HAP-1 (cell line): ENCODE measurements at regions not wholly inside any gene's neighbourhood (a gene's known extent, or its start where the extent isn't known, plus 50 kb on each side); places are given as distances from the start of the nearest gene placed in this dataset.

Source experiments
- DNase-seq, 2 experiments: peaks; one replicate each; pipeline ENCODE4 v3.0.0-alpha.2; 2016 to 2020; ENCODE audit warnings: low spot score in 2 of 2
- H3K27me3 ChIP-seq: fragments of 250-450 bp; sonication (Bioruptor Pico); 2 replicates; pipeline ENCODE4 v1.5.1; 2020; ENCODE audit warnings: low read depth, mild to moderate bottlenecking, moderate library complexity
- H3K36me3 ChIP-seq: fragments of 250-450 bp; sonication (Bioruptor Pico); replicated peaks from 2 replicates; pipeline ENCODE4 v1.5.1; 2020; ENCODE audit warnings: mild to moderate bottlenecking
- H3K4me1 ChIP-seq: fragments of 250-450 bp; sonication (Bioruptor Pico); 2 replicates; pipeline ENCODE4 v1.5.1; 2020; ENCODE audit warnings: mild to moderate bottlenecking
- H3K4me3 ChIP-seq: fragments of 250-450 bp; sonication (Bioruptor Pico); 2 replicates; pipeline ENCODE4 v1.5.1; 2020; ENCODE audit warnings: mild to moderate bottlenecking, moderate library complexity
- H3K9me3 ChIP-seq: fragments of 250-450 bp; sonication (Bioruptor Pico); 2 replicates; pipeline ENCODE4 v1.5.1; 2020; ENCODE audit warnings: mild to moderate bottlenecking, moderate library complexity
- in situ Hi-C: fragments of 300-500 bp; cut with MboI; formaldehyde crosslinking; loops from 3 replicates; pipeline ENCODE4 v1.14.3; 2020; ENCODE audit warnings: low sequenced_read_pairs, inconsistent platforms, mixed read lengths

DNA sequence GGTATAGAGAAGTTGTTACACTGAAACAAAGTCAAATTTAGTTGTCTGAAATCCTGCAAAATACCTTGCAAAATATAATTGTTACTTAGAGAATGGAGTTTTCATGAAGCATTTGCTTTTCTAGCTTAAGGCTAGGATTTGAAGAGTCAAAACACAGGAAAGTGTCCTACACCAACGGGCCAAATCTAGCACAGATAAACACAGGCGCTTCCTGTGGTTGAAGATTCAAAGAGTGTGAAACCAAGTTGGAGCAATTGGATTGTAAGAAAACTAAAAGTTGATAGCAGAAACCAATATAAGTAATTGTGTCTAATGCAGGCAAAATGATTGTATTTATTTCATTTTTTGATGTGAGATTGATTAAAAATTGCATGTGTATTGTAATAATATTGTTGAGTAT lies 2002.5 kb upstream of the TENM3 start:
- Histone ChIP-seq H3K36me3 (no peaks in the 10 kb centered on the region), H3K9me3 (no peaks in the 10 kb centered on the region), H3K4me3 (no peak overlapping the region), H3K4me1 (no peaks in the 10 kb centered on the region), H3K27me3 (no peaks in the 10 kb centered on the region)
- in situ Hi-C loops, result no loop called here
- no peak for DNase-seq

- DNase-seq, result no peak
- Histone ChIP-seq H3K27me3 (no peaks in the 10 kb centered on the region), H3K4me1 (no peaks in the 10 kb centered on the region), H3K9me3 (no peaks in the 10 kb centered on the region), H3K36me3 (no peaks in the 10 kb centered on the region), H3K4me3 (no peak overlapping the region)
- in situ Hi-C loops, result no loop called here
Observed at GRCh38 chr4:180253419-180253818, 1989.8 kb upstream of the TENM3 start.

- no peaks in the 10 kb centered on the region for H3K4me1 ChIP-seq
- H3K36me3 ChIP-seq, result no peaks in the 10 kb centered on the region
- no peak overlapping the region for H3K4me3 ChIP-seq
- in situ Hi-C loops, result no loop called here
- no peaks in the 10 kb centered on the region for H3K9me3 ChIP-seq
- no peak for DNase-seq
- H3K27me3 ChIP-seq, result no peaks in the 10 kb centered on the region
Observed at GRCh38 chr4:180261346-180261745, 1981.9 kb upstream of the TENM3 start.

GRCh38 chr4:180280076-180280475 lies 1963.1 kb upstream of the TENM3 start:
- no peak for DNase-seq
- in situ Hi-C loops, result no loop called here
- H3K4me1 ChIP-seq, result peaks cover 13% of the 10 kb centered on the region
- no peaks in the 10 kb centered on the region for H3K36me3 ChIP-seq
- no peaks in the 10 kb centered on the region for H3K27me3 ChIP-seq
- H3K4me3 ChIP-seq, result no peak overlapping the region
- no peaks in the 10 kb centered on the region for H3K9me3 ChIP-seq

GRCh38 chr4:180280726-180281297 lies 1962.4 kb upstream of the TENM3 start:
- H3K36me3 ChIP-seq, result no peaks in the 10 kb centered on the region
- no peak for DNase-seq
- no peak overlapping the region for H3K4me3 ChIP-seq
- peaks cover 13% of the 10 kb centered on the region for H3K4me1 ChIP-seq
- H3K9me3 ChIP-seq, result no peaks in the 10 kb centered on the region
- H3K27me3 ChIP-seq, result no peaks in the 10 kb centered on the region
- in situ Hi-C loops, result no loop called here

DNA sequence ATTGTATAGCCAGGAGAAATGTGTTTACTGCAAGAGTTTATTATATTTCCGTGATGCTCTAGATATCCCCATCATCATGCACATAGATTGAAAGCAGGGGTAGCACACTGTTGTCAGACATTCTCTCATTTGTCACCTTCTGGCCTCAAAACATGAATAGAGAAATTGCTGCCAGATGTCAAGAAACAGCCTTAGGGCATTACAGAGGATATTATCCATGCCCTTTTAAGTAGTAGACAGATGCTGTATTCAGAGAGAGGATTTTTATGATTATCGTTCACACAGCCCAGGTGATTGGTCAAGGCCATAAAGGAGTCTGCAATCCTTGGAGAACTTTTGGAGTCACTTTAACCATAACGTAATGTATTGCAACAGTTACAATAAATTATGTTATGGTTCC lies 1961.5 kb upstream of the TENM3 start:
- DNase-seq, result peak; percentile 13 to 36
- Histone ChIP-seq H3K36me3 (no peaks in the 10 kb centered on the region), H3K4me1 (peaks cover 13% of the 10 kb centered on the region), H3K27me3 (no peaks in the 10 kb centered on the region), H3K4me3 (no peak overlapping the region), H3K9me3 (no peaks in the 10 kb centered on the region)
- in situ Hi-C loops, result no loop called here

DNA sequence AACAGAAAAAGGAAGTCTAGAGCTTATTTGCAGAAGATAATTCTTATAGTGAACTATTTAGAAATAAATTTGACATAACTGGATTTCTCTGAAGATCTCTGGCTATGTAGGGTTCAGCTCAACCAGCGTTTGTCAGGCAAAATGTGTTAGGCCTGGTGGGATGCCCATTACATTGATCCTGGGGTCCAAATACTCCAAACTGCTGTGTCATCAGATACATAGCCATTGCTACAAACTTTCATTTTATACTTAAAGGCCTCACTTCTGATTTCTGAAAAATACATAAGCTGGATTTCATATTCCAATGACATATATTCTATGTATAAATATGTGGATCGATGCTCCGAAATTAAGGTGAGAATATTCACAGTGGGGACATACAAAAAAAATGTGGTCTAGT lies 1958.9 kb upstream of the TENM3 start:
- no peak for DNase-seq
- H3K9me3 ChIP-seq, result no peaks in the 10 kb centered on the region
- H3K36me3 ChIP-seq, result no peaks in the 10 kb centered on the region
- no peak overlapping the region for H3K4me3 ChIP-seq
- peaks cover 13% of the 10 kb centered on the region for H3K4me1 ChIP-seq
- in situ Hi-C loops, result no loop called here
- no peaks in the 10 kb centered on the region for H3K27me3 ChIP-seq

- Histone ChIP-seq H3K4me3 (no peak overlapping the region), H3K36me3 (no peaks in the 10 kb centered on the region), H3K27me3 (no peaks in the 10 kb centered on the region), H3K4me1 (peaks cover 11% of the 10 kb centered on the region), H3K9me3 (no peaks in the 10 kb centered on the region)
- no peak for DNase-seq
- in situ Hi-C loops, result no loop called here
Observed at GRCh38 chr4:180285796-180286195, 1957.4 kb upstream of the TENM3 start.

- in situ Hi-C loops, result no loop called here
- Histone ChIP-seq H3K9me3 (no peaks in the 10 kb centered on the region), H3K36me3 (no peaks in the 10 kb centered on the region), H3K27me3 (no peaks in the 10 kb centered on the region), H3K4me1 (no peaks in the 10 kb centered on the region), H3K4me3 (no peak overlapping the region)
- DNase-seq, result no peak
Observed at GRCh38 chr4:180292339-180292738, 1950.9 kb upstream of the TENM3 start.

DNA sequence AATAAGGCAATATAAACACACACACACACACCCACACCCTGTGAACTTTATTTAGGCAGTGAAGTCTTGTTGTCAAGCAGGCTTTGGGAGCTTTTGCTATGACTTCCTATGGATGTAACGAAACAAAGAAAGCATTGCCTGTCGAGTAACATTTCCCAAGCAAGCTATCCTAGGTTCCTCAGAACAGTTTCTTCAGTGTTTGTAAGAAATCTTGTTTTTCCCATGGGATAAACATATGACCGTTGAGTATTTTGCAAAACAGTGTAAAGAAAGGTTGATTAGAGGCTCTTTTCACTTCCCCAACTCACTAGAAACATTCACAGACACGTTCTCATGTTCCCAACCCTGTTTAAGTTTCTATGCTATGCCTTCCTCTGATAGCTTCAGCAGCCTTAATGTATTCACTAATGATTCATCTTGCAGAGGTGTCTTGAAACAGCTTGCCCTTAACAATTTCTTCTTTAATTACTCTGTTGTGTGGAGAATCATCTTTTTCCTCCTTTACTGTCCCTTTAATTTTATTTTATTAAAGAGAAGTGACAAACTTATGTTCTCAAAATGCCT lies 1947.1 kb upstream of the TENM3 start:
- Histone ChIP-seq H3K9me3 (no peaks in the 10 kb centered on the region), H3K27me3 (no peaks in the 10 kb centered on the region), H3K4me1 (no peaks in the 10 kb centered on the region), H3K36me3 (no peaks in the 10 kb centered on the region), H3K4me3 (no peak overlapping the region)
- in situ Hi-C loops, result no loop called here
- DNase-seq, result no peak

DNA sequence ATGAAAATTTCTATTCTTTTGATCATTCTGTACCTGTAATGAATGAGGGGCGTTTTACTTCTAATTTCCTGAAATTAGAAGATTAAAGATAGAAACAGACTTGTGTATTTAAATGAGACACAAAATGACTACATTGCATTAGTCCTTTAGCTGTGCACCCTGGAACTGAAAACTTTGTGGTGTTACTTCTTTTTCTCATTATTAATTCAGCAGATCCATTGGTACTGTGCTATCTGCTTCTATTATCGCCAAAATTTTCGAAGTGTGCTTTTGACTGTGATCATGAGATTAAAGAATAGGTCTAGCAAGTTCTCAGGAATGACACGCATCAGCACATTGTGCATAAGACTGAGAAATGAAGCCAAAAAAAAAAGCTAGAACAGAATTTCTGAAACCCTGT lies 1938.9 kb upstream of the TENM3 start:
- Histone ChIP-seq H3K27me3 (no peaks in the 10 kb centered on the region), H3K9me3 (no peaks in the 10 kb centered on the region), H3K4me3 (no peak overlapping the region), H3K4me1 (no peaks in the 10 kb centered on the region), H3K36me3 (no peaks in the 10 kb centered on the region)
- DNase-seq, result no peak
- in situ Hi-C loops, result no loop called here

DNA sequence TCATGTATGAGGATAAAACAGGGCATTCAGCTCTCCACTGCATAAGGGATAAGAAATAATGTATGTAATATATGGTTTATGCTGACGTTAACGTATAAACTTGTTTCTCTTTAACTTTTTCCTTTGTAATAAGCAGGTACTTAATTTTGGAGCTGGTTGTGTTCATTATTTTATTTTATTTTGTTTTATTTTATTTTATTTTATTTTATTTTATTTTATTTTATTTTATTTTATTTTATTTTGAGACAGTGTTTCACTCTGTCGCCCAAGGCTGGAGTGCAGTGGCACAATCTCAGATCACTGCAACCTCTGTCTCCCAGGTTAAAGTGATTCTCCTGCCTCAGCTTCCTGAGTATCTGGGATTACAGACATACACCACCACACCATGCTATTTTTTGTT lies 1932.6 kb upstream of the TENM3 start:
- no peak for DNase-seq
- in situ Hi-C loops, result no loop called here

GRCh38 chr4:180314972-180315371 lies 1928.2 kb upstream of the TENM3 start:
- in situ Hi-C loops, result no loop called here
- Histone ChIP-seq H3K27me3 (no peaks in the 10 kb centered on the region), H3K4me3 (no peak overlapping the region), H3K4me1 (no peaks in the 10 kb centered on the region), H3K36me3 (no peaks in the 10 kb centered on the region), H3K9me3 (no peaks in the 10 kb centered on the region)
- DNase-seq, result no peak

More for the DNA sequence above, 1932.6 kb upstream of the TENM3 start:
- Histone ChIP-seq H3K4me3 (no peak overlapping the region), H3K27me3 (no peaks in the 10 kb centered on the region), H3K4me1 (no peaks in the 10 kb centered on the region), H3K9me3 (no peaks in the 10 kb centered on the region), H3K36me3 (no peaks in the 10 kb centered on the region)

DNA sequence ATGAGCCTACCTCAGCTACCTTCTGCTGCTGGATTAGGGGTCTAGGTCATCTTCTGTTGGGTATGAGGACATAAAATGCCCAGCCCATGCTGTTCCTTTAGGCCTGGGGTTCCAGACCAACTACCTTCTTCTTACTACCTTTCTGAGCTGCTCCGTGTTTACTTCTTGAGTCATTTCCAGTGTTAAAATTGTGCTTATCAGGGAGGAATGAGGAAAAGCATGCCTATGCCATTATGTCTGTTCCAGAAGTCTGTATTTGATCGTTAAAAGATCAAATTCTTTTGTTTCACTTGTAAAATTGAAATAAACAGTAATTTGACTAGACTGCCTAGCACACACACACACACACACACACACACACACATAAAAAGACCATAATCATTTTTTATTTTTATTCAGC lies 1912.7 kb upstream of the TENM3 start:
- H3K4me1 ChIP-seq, result no peaks in the 10 kb centered on the region
- no peak for DNase-seq
- H3K9me3 ChIP-seq, result no peaks in the 10 kb centered on the region
- in situ Hi-C loops, result no loop called here
- no peak overlapping the region for H3K4me3 ChIP-seq
- no peaks in the 10 kb centered on the region for H3K36me3 ChIP-seq
- no peaks in the 10 kb centered on the region for H3K27me3 ChIP-seq

DNA sequence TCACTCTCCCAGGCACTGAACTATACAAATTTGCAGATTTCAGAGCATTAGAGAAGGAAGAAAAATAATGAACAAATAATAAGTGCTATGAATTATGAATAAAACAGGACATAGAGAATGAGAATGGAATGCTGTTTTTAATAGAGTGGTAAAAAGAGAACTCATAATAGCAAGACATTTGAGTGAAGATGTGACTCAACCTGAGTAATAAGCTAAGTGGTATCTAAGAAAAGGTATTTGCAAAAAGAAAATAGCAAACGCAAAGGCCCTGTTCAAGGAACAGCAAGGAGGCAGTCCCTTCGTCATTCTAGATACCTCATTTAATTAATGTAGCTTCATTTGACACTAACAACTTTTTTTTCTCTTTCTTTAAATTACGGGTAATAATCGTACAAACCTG lies 1910.0 kb upstream of the TENM3 start:
- Histone ChIP-seq H3K27me3 (no peaks in the 10 kb centered on the region), H3K36me3 (no peaks in the 10 kb centered on the region), H3K4me3 (no peak overlapping the region), H3K4me1 (no peaks in the 10 kb centered on the region), H3K9me3 (no peaks in the 10 kb centered on the region)
- DNase-seq, result no peak
- in situ Hi-C loops, result no loop called here
